ENCODE measurements at regions not wholly inside any gene's neighbourhood (a gene's known extent, or its start where the extent isn't known, plus 50 kb on each side); places are given as distances from the start of the nearest gene placed in this dataset.

- TF ChIP-seq CTCF (IDR thresholded peaks at IDR 0.05; ENCODE audit: extremely low read depth in 1 of 2, insufficient read depth in 1 of 2, low read depth in 1 of 2, low read length in 2 of 2): no peak
- TF ChIP-seq POLR2AphosphoS5 (IDR thresholded peaks at IDR 0.05; ENCODE audit: insufficient read depth, low read depth, low read length): no peak
Measured at GRCh38 chr1:11373895-11374747, 101.1 kb downstream of the UBIAD1 start.

Data from endothelial cell of umbilical vein (primary cell).